ENCODE measurements at regions not wholly inside any gene's neighbourhood (a gene's known extent, or its start where the extent isn't known, plus 50 kb on each side); places are given as distances from the start of the nearest gene placed in this dataset.

DNA sequence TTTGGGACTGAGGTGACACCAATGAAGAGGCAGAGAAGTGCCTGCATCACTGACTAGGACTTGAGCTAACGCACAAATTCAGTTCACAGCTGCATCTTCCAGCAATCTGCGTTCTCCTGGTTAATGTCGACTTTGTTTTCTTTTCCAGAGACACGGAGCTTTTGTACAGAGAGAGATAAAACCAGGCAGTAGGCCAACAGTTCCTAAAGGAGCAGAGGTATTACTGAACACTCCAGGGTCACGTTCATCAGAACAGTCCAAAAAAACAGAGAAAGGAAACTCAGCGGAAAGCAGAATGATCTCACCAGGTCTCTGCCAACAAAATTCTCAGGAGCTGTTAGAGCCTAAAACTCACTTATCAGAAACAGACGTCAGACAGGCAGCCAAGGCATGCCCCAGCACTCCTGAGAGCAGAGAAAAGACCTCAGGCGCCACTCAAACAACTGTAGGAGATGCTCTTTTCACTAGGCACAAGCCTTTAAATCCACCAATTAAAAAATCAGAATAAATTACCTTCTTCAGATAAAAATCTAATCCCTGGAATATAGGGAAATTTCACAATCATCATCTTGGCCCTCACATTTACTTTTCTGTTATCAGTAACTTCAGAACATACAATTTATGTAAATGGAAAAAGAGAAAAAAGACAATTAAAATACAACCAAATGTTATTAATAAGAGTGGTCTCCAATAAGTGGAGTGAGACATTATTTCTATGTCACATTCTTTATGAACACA is 95.9 kb upstream of the SPTBN1 start:
- DNase-seq (ENCODE audit: low read depth, low spot score): peak; percentile 57
- in situ Hi-C loops (cut with HindIII; ENCODE audit: low pct_unique_long_range_greater_than_20kb, low sequenced_read_pairs): no loop called here

DNA sequence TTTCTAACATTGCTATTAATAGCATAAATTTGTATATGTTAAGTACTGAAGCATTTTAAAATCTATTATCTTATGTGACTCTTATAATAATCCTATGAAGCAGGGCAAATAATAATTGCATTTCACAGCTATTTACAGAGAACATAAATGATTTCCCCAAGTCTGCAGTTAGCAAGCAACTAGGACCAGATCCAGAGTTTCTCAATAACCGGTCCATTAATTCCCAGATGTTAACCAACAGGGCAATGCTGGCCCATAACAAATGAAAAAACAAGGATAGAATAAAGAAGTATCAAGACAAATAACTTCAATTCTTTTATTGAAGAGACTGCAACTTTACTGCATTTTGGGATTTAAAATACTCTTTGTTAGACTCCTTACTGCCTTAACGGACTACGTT is 91.7 kb upstream of the SPTBN1 start:
- DNase-seq (ENCODE audit: low read depth, low spot score): no peak
- in situ Hi-C loops (cut with HindIII; ENCODE audit: low pct_unique_long_range_greater_than_20kb, low sequenced_read_pairs): no loop called here

DNA sequence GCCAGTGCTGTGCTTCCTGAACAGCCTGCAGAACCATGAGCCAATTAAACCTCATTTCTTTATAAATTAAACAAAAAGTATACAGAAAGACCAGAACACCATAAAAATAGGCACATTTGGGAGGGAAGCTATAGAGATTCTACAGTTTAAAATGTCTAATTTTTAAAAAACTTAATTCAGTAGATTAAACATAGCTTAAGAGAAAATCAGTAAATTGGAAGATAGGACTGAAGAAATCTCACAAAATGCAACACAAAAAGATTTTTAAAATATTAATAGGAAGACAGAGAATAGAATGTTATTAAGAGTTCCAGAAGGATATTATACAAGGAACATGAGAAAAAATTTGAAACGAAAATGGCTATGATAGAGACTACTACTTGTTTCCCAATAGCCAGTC is 90.5 kb upstream of the SPTBN1 start:
- DNase-seq (ENCODE audit: low read depth, low spot score): no peak
- in situ Hi-C loops (cut with HindIII; ENCODE audit: low pct_unique_long_range_greater_than_20kb, low sequenced_read_pairs): no loop called here

DNA sequence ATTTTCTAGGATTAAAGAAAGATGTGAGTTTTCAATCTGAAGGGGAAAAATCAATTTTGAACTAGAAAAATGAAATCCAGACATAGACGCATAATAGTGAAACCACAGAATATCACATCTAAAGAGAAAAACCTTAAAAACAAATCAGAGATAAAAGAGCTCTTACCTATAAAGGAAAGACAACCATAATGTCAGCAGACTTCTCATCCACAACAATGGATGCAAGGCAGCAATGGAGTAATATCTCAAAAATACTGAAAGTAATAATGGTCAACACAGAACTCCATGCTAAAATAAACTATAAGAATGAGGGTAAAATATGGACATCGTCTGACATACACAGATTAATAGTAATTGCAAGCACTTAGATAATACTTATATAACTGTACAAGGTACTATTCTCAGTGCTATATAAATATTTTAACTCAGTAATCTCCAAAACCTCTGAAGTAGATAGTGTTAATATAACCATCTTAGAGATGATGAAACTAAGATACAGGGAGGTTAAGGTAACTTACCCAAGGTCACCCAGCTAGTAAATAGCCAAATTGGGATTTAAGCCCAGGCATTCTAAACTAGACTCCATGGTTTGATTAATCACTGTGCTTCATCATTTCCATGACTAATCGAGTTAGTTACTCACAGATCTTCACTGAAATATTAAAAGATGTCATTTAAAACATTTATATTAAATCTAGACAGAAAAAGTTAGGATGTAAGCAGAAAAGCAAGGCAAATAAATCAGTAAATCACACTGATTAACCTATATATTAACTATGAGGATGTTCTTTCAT is 89.4 kb upstream of the SPTBN1 start:
- DNase-seq (ENCODE audit: low read depth, low spot score): no peak
- in situ Hi-C loops (cut with HindIII; ENCODE audit: low pct_unique_long_range_greater_than_20kb, low sequenced_read_pairs): no loop called here

DNA sequence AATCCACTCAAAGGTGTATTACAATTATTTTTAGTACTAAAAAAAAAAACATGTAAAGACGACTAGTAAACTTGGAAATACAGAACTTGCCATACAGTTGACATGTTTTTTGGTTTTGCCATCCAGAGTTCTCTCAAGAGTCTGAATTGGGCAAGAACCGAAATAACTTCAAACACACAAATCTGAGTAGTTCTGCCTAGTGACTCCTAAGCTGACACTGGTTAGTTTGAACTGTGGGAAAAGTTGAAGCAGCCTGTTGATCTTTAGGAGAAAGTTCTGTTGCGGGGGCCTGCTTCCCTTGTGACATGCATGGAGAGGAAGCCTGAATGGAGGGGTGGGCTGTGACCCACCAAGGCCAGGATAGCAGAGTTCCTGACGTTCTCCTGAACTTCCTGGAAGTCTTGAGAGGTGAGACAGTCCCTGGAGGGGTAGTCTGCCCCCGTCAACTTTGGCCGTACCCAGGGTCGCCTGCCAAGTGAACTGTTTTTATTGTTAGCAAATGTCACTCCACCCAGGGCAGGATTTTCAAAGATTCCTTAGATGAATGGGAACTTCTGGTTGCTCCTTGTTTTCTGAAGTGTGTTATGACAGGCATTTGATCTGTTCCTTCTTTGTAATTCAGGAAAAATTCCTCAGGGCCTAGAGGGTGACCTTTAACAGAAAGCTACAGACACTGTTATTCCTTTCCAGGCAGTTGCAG is 85.6 kb upstream of the SPTBN1 start:
- peak; percentile 63 for DNase-seq (ENCODE audit: low read depth, low spot score)
- in situ Hi-C loops (cut with HindIII; ENCODE audit: low pct_unique_long_range_greater_than_20kb, low sequenced_read_pairs): no loop called here

DNA sequence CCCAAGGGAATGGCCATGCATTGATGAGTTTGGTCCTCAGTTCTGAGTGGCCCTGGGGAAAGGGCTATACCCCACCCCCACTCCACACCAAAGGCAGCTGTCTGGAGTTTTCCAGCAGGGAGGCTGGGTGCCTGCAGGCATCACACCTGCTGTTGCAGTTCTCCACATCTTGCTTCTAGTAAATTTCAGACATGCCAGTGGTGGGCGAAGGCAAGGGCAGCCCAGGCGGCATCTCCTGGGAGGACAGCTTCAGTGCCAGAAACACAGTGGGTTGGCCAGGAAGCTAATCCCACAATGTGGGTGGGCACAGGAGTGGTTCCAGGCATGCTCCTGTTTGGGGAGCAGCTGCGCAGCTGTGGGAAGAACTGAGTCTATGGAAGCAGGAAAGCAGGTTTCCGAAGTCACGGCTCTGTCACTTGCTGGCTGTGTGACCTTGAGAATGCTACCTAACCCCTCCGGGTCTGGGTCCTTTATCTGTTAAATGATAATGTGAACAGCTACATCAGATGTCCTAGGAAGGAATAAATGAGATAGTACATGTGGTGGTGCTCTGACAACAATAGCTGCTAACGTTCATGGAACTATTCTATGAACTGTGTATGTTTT is 84.6 kb upstream of the SPTBN1 start:
- no peak for DNase-seq (ENCODE audit: low read depth, low spot score)
- in situ Hi-C loops (cut with HindIII; ENCODE audit: low pct_unique_long_range_greater_than_20kb, low sequenced_read_pairs): no loop called here

DNA sequence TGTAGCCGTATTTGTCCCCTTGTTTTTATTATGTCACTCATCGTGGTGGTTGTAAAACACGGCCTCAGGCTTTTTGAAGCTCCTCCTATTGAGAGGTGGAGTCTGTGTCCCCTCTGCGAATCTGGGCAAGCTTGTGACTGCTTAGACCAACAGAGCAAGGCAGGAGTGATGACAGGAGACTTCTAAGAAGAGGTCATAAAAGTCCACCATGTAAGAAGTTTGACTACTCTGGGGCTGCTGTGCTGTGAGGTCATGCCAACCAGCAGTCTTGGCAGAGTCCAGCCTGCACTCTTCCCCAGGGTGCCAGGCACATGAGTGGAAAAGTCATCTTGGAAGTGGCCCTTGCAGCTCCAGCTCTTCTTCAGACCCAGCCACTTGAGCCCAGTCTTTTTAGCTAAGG is 83.8 kb upstream of the SPTBN1 start:
- no peak for DNase-seq (ENCODE audit: low read depth, low spot score)
- in situ Hi-C loops (cut with HindIII; ENCODE audit: low pct_unique_long_range_greater_than_20kb, low sequenced_read_pairs): no loop called here

DNA sequence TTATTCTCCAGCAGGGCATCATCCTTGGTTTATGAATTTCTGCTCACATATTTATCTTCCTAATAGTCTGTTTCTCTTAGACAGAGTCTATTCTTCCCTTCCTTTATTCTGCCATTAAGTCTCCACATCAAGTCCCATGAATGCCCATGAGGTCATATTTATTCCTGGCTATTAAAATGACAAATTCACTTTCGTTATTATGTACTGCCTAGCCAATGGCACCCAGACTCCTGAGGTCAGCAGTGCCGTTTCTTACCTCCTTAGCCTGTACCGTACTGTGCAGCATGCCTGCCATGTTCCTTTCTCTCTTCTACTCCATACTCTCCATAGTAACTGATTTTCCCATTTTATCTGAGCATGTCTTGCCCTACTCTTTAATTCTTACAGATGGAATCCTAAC is 82.3 kb upstream of the SPTBN1 start:
- in situ Hi-C loops (cut with HindIII; ENCODE audit: low pct_unique_long_range_greater_than_20kb, low sequenced_read_pairs): no loop called here
- no peak for DNase-seq (ENCODE audit: low read depth, low spot score)

DNA sequence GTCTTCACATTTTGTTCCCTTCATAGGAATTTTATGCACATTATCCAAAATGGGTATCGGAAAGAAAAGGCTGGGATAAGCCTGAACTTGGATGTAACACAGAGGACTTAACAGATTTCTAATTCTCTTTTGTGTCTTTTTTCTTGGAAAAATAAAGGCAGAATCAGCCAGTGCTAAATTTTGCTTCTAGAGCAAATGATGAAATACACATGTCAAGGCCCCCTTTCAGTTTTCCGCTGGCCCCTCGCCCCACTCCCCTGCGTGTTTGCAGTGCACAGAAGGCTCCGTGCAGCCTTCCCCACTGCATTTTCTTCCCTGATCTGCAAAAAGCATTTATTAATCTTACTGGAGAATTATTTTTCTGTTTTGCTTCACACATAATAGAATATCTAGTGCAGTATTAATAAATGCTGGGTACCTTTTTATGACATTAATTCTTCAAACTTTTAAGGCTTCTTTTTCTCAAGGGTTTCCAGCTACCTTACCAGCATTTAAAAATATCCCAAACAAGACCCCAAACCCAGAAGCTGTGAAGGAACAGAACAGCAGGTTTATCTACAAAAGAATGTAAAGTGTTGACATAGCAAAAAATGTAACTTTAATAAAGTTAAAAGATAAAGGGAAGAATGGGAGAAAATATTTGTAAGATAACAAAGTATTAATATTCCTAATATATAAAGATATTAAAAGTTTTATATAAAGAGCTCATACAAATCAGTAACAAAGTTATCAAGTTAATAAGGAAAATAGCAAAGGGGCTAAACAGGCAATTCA is 81.3 kb upstream of the SPTBN1 start:
- DNase-seq (ENCODE audit: low read depth, low spot score): no peak
- in situ Hi-C loops (cut with HindIII; ENCODE audit: low pct_unique_long_range_greater_than_20kb, low sequenced_read_pairs): no loop called here

DNA sequence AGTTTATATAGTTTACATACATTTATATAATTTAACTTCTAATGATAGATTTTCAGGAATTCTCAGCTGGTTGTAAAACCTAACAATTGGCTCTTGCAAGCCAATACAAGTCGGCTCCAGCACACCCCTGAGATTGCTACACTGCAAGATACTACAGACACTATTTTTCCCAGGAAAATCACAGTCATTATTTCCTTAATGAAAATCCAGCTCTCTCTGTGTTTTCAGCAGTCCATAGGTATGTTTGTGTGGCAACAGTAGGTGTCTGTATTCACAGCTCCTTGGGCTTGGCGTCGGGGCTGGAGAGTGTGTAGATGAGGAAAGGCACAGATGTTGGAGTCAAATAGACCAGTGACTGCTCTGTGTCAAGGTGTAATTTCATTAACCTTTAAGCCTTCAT is 78.7 kb upstream of the SPTBN1 start:
- in situ Hi-C loops (cut with HindIII; ENCODE audit: low pct_unique_long_range_greater_than_20kb, low sequenced_read_pairs): no loop called here
- no peak for DNase-seq (ENCODE audit: low read depth, low spot score)

DNA sequence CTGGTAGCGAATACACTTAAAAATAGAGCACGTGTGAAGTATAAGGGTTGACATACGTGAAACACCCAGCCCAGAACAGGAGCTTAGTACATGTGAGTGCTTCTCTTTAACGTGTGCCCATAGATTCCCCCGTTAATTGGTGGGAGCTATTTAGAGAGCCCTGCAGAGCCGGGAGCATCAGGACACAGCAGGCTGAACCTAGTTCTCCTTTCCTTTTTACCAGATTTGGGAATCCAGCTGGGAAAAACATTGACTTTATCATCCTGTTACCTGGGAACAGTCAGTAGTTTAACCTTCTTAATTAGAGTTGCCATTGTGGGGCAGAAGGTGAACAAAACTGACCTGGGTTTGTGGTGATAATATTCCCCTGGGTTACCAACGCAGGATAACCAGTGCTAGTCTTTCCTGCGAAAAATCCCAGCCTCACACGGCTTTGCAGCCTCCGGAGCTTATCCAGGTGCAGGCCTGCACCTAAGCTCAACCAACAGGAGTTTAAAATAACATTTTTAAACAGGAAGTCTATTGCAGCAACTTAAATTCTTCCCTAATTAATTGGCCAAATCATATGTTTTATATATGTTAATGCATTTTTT is 78.1 kb upstream of the SPTBN1 start:
- no peak for DNase-seq (ENCODE audit: low read depth, low spot score)
- in situ Hi-C loops (cut with HindIII; ENCODE audit: low pct_unique_long_range_greater_than_20kb, low sequenced_read_pairs): no loop called here

DNA sequence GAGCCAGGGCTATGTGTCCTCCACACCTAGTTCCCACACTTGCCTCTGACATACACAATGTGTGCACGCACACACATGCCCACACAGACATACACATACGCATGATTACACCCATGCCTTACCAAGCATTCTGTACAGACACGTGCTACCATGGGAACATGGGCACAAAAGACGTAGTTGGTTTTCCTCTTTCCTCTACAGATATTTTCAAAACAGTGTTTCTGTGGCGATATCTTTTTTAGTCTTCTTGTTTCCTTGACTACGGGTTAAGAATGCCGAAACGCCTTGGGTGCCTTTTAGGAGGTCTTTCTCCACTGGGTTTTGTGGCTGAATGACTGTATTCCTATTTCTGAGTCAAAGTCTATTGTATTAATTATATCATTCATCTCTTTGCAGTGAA is 75.5 kb upstream of the SPTBN1 start:
- in situ Hi-C loops (cut with HindIII; ENCODE audit: low pct_unique_long_range_greater_than_20kb, low sequenced_read_pairs): no loop called here
- no peak for DNase-seq (ENCODE audit: low read depth, low spot score)

DNA sequence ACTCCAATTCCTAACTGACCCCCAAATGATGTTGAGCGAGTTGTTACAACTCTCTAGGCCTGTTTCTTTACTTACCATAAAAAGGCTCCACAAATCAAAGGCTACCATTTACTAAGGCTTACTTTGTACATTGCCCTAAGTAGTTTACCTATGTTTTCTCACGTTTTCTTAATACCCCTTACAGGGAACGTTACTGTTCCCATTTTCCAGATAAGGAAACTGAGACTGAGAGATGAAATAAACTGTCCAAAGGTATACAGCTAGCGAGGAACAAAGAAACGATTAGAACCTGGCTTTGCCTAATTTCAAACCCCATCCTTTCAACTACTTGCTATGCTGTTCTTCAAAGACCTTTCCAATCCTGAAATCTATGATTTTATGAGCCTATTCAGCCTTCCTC is 74.8 kb upstream of the SPTBN1 start:
- in situ Hi-C loops (cut with HindIII; ENCODE audit: low pct_unique_long_range_greater_than_20kb, low sequenced_read_pairs): no loop called here
- no peak for DNase-seq (ENCODE audit: low read depth, low spot score)

DNA sequence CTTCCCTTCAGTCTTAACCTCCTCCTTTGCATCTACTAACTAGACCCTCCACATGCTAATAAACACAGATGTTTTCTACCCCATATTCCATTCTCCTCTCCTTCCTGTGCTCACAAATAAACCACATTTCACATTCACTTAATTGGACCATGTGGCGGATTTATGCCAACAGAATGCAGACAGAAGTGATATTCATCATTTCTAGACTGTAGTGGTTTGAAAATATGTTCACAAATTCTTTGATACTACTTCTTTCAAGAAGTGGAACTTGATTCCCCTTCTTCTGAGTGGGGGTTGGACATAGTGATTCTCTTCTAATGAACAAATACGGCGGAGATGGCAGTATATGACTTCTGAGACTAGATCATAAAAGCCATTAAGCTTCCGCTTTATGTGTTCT is 73.5 kb upstream of the SPTBN1 start:
- in situ Hi-C loops (cut with HindIII; ENCODE audit: low pct_unique_long_range_greater_than_20kb, low sequenced_read_pairs): no loop called here
- no peak for DNase-seq (ENCODE audit: low read depth, low spot score)

DNA sequence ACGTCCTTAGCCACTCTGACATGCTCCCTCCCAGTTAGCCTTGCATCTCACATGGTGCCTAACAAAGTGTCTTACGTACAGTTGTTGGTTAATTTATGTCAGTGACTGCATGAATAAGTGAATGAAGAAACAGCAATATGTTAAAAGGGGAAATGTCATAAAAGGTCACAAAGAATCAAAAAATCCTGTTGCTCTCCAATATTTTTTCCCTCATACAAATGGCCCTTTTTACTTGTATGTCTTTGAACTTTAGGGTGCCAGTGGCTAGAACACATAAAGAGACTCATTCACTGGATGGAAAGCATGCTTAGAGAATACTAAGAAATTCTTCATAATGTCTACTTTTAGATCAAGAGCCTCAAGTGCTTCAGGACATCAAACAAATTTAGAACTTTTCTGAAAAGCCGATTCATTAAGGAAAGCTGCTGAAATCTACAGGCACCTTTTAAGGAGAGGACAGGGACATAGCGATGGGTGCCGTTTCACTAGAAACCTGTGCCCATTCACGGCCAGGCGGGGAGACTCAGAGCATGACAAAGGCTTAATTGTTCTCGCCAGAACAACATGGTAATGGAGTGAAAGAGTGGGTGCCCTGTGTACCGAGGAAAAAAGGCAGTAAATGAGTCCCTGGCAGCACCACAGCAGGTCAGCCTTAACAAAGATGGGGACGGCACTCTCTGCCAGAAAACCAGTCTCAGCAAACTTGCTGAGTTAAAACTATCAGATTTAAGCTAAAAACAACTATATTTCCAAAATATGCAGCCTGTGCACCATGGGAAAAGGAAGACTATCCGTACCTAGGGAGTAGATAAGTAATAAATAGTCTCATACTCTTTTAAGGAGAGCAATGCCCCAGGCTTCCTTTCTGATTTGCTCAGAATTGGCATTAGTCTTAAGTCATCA is 71.6 kb upstream of the SPTBN1 start:
- in situ Hi-C loops (cut with HindIII; ENCODE audit: low pct_unique_long_range_greater_than_20kb, low sequenced_read_pairs): no loop called here
- DNase-seq (ENCODE audit: low read depth, low spot score): peak; percentile 99

DNA sequence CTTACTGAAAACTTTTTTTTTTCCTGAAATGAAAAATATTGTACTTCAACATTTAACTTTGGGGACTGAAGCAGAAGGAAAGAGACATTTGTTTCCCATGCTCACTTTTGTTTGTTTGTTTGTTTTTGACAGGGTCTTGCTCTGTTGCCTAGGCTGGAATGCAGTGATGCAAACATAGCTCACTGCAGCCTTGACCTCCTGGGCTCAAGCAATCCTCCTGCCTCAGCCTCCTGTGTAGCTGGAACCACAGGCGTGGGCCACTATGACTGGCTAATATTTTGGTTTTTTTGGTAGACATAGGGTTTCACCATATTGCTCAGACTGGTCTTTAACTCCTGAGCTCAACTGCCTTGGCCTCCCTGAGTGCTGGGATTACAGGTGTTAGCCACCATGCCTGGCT is 70.9 kb upstream of the SPTBN1 start:
- no peak for DNase-seq (ENCODE audit: low read depth, low spot score)
- in situ Hi-C loops (cut with HindIII; ENCODE audit: low pct_unique_long_range_greater_than_20kb, low sequenced_read_pairs): no loop called here
